A673 (cell line): ENCODE measurements at regions not wholly inside any gene's neighbourhood (a gene's known extent, or its start where the extent isn't known, plus 50 kb on each side); places are given as distances from the start of the nearest gene placed in this dataset.

Experiments used
- CTCF ChIP-seq: fragments of 300-800, 200-600 bp; sonication (generic); conservative IDR thresholded peaks from 2 replicates; pipeline ENCODE4 v1.5.1; 2017; ENCODE audit warnings: low read depth, mild to moderate bottlenecking, antibody characterized with exemption, low read length, moderate library complexity, mixed read lengths
- EZH2 ChIP-seq: fragments of 200-600 bp; sonication (generic); IDR thresholded peaks from 2 replicates; pipeline ENCODE4 v1.6.1; 2017; ENCODE audit warnings: borderline replicate concordance, low read depth, mild to moderate bottlenecking, mixed read lengths, antibody characterized with exemption, low read length; ENCODE audit not compliant: poor library complexity, severe bottlenecking

- no peak for TF ChIP-seq CTCF
- no peak for TF ChIP-seq EZH2
Observed at GRCh38 chr5:166845044-166845443, 1446.4 kb upstream of the WWC1 start.
